Cardiac fibroblast (primary cell): ENCODE measurements at regions not wholly inside any gene's neighbourhood (a gene's known extent, or its start where the extent isn't known, plus 50 kb on each side); places are given as distances from the start of the nearest gene placed in this dataset.
"Not testable (repeated sequence)": the region's sequence is repeated elsewhere in the genome, so short reads cannot be mapped to it uniquely, and the experiment has no call there.

Experiments used
- DNase-seq, 2 donors: peaks; one replicate each; pipeline versions ENCODE4 v3.0.0 to v3.0.0-alpha.2; 2010; ENCODE audit warnings: low read depth in 2 of 2
- H3K4me3 ChIP-seq, 2 donors: replicated peaks in 1 of 2; 1 replicate in 1 of 2; 2 replicates in 1 of 2; pipeline ENCODE4 v1.5.1; 2011; ENCODE audit warnings: low read depth in 2 of 2, low read length in 2 of 2, mild to moderate bottlenecking in 2 of 2, moderate library complexity in 1 of 2
- CTCF ChIP-seq: IDR thresholded peaks from one replicate; pipeline ENCODE4 v1.5.1; 2011; ENCODE audit warnings: low read depth, mild to moderate bottlenecking, low read length, inconsistent platforms

DNA sequence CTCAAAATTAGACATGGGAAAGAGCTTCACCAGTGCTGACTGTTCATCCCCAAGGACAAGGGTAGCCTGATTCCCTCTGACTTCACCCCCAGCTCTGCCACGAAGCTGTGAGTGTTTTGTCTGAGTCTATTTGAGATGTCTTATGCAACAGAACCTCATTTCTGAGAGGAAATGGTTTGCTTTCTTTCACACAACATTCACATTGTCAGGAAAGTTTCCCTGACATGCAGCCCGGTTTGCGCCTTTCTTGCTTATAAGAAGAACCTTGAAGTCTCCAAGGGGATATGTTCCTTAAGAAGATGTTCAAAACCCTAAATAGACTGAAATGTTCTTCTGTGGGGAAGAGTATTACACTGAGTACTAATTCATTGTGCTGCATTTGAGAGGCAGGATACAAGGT, 300.5 kb upstream of the CCL2 start:
- TF ChIP-seq CTCF = no peak
- DNase-seq = no peak
- H3K4me3 ChIP-seq = no peak overlapping the region

DNA sequence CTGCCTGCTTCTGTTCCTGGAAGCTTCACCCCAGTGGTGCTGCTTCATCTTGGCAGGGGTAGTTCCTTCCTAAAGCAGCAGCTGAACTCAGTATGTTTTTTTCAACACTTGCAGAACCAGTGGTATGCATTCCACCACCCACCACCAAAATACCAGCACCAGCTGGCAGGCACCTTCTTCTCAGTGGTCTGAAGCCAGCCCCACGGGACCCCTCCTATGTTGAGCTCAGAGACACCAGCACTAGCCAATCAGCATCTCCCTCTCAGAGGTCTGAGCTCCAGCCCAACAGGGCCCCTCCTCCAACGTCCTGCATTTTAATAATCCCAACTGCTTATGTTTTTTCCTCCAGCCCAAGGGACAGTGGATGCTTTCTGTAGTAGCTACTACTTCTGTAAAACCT, 299.6 kb upstream of the CCL2 start:
- no peak overlapping the region for H3K4me3 ChIP-seq
- TF ChIP-seq CTCF = no peak
- DNase-seq = no peak

- not testable (repeated sequence) for DNase-seq, H3K4me3 ChIP-seq
Observed at GRCh38 chr17:33959098-33959497, 296.0 kb upstream of the CCL2 start.

DNA sequence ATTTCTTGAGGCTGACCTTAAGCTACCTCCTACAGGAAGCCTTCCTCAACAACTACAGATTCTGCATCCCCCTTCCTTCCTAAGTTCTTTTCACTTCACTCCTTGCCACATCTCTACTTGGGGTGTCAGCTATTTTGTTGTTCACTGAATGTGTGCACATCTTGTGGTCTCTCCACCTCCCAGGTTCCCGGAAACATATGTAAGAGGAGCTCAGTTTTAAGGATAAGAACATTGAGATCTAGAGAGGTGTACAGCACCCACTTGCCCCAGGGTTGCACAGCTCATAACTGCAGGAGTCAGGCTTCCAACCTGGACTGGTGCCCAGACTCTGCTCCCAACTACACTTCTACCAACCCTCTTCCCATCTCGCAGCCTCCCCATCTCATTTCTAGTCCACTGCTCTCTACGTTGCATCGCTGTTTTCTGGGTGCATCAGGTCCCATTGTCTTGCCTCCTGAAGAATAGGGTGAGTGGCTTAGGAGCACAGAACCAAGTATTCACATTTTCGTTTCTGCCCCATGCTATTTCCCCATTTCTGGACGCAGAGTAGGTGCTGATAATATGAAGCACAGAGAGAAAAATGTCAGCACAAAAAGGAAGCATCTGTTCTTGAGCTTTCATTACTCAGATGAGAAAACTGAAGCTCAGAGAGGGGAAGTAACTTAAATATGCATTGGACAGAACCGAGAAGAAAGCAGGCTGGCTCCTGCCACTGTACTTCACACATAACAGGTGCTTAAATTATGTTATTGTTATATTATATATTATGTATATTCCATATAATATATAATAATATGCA, 292.0 kb upstream of the CCL2 start:
- TF ChIP-seq CTCF = no peak
- no peak overlapping the region for H3K4me3 ChIP-seq
- no peak for DNase-seq

GRCh38 chr17:33964344-33964979, 290.6 kb upstream of the CCL2 start:
- TF ChIP-seq CTCF = no peak
- DNase-seq = no peak
- no peak overlapping the region for H3K4me3 ChIP-seq

DNA sequence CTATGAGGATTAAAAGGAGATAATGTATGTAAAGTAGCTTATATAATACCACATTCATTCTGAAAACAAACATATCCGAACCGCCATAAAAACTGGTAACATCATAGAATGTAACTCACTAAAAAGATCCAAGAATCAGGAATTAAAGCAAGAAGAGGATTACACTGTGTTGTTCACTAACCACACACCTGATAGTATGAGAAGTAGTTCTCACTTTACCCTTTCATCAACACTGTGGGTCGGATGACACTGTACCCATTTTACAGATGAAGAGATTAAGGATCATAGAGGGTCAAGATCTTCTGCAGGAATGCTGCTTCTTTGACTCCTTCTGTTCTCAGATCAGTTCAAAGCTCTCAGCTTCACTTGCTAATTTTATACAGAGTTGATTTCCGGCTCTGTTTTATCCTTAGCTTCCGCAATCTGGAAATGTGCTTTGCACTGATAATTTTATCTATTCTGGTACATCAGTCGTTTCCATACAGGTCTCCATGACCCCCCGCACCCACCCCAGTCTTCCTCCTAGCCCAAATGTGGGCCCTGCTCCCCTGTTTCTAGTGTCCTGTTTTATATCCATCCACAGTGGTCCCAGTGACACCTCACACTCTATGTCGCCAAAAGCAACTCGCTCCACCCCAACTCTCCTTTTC, 288.6 kb upstream of the CCL2 start:
- H3K4me3 ChIP-seq = no peak overlapping the region
- no peak for TF ChIP-seq CTCF
- DNase-seq = no peak

- TF ChIP-seq CTCF = no peak
- DNase-seq = no peak
Observed at GRCh38 chr17:33967608-33968349, 287.3 kb upstream of the CCL2 start.

More at GRCh38 chr17:33967608-33968349, 287.3 kb upstream of the CCL2 start:
- H3K4me3 ChIP-seq = no peak overlapping the region
